ENCODE measurements at regions not wholly inside any gene's neighbourhood (a gene's known extent, or its start where the extent isn't known, plus 50 kb on each side); places are given as distances from the start of the nearest gene placed in this dataset.

- no peak overlapping the region for H4K5ac ChIP-seq (ENCODE audit: insufficient read length, low read depth, low read length)
- H3K9me3 ChIP-seq (ENCODE audit: control insufficient read depth, low read depth, low read length), result no peaks in the 10 kb centered on the region
- TF ChIP-seq CTCF (conservative IDR thresholded peaks at IDR 0.05), result no peak
- no peak overlapping the region for H3K4me3 Mint-ChIP-seq
- no peak overlapping the region for H3K27ac Mint-ChIP-seq
- H3K27ac ChIP-seq (ENCODE audit: insufficient read length, low read depth, low read length), result no peak overlapping the region
- no peaks in the 10 kb centered on the region for H4K20me1 ChIP-seq (ENCODE audit: control insufficient read depth, insufficient read depth, insufficient read length)
- H3K4me1 Mint-ChIP-seq, result peaks cover 0 to 4% of the 10 kb centered on the region in 2 experiments; a peak in 1 of 4 replicates
- no peak overlapping the region for H3K9ac ChIP-seq (ENCODE audit: extremely low read depth, insufficient read length, low read length)
- H3K18ac ChIP-seq (ENCODE audit: insufficient read length, low read depth, low read length), result no peak overlapping the region
- H3K27me3 Mint-ChIP-seq (ENCODE audit: low read depth), result no peaks in the 10 kb centered on the region
- no peak overlapping the region for H3K4ac ChIP-seq (ENCODE audit: low read depth, low read length)
- H2BK5ac ChIP-seq (ENCODE audit: insufficient read length, low read length), result no peak overlapping the region
- no peaks in the 10 kb centered on the region for H3K27me3 ChIP-seq (ENCODE audit: insufficient read depth, low read length)
- H3K4me1 ChIP-seq (ENCODE audit: insufficient read depth, low read length), result no peaks in the 10 kb centered on the region
- H2AFZ ChIP-seq (ENCODE audit: low read length), result no peak overlapping the region
- no peaks in the 10 kb centered on the region for H3K36me3 Mint-ChIP-seq (ENCODE audit: insufficient read depth in 1 of 3, low read depth in 3 of 3)
- H2BK12ac ChIP-seq (ENCODE audit: insufficient read length, low read depth, low read length), result no peak overlapping the region
- no peaks in the 10 kb centered on the region for H3K23me2 ChIP-seq (ENCODE audit: insufficient read length, low read depth, low read length, poor library complexity, severe bottlenecking)
- H4K91ac ChIP-seq (ENCODE audit: insufficient read length, low read depth, low read length), result no peak overlapping the region
- no peak overlapping the region for H3T11ph ChIP-seq (ENCODE audit: low read length)
- WGBS (ENCODE audit: extremely low coverage, insufficient read length, low lambda C conversion rate), result no CpG with 5 or more reads among the region's 7 CpGs
- no peak overlapping the region for H2BK20ac ChIP-seq (ENCODE audit: low read depth, low read length, poor library complexity, severe bottlenecking)
- no peaks in the 10 kb centered on the region for H3K9me3 Mint-ChIP-seq
- no peaks in the 10 kb centered on the region for H3K79me1 ChIP-seq (ENCODE audit: insufficient read depth, low read depth, low read length, poor library complexity, severe bottlenecking)
- no peak overlapping the region for H3K4me2 ChIP-seq (ENCODE audit: insufficient read depth, insufficient read length, low read length)
- no peak overlapping the region for H2AK5ac ChIP-seq (ENCODE audit: insufficient read length, low read length)
- no peak for DNase-seq
- H2BK15ac ChIP-seq (ENCODE audit: low read depth, low read length), result no peak overlapping the region
- H2BK120ac ChIP-seq (ENCODE audit: low read depth, low read length, poor library complexity, severe bottlenecking), result no peak overlapping the region
- no peaks in the 10 kb centered on the region for H3K79me2 ChIP-seq (ENCODE audit: insufficient read depth, low read length)
- H3K56ac ChIP-seq (ENCODE audit: insufficient read length, low read depth, low read length), result no peak overlapping the region
- no peak overlapping the region for H3K23ac ChIP-seq (ENCODE audit: insufficient read length, low read depth, low read length)
- H3K14ac ChIP-seq (ENCODE audit: insufficient read depth, low read length), result no peak overlapping the region
- H4K8ac ChIP-seq (replicated peaks; ENCODE audit: insufficient read length, low read depth, low read length), result no peak overlapping the region
Measured at GRCh38 chr9:29657821-29658220, 2084.5 kb upstream of the C9orf72 start.

All from H9 (cell line).